ENCODE measurements at regions not wholly inside any gene's neighbourhood (a gene's known extent, or its start where the extent isn't known, plus 50 kb on each side); places are given as distances from the start of the nearest gene placed in this dataset.

- no TSS peak for BruUV-seq (replicated peaks)
- FAIRE-seq (no peak), DNase-seq (ENCODE audit: low read depth, low spot score) (no peak)
- dilution Hi-C loops (cut with MboI; ENCODE audit: extremely low pct_ligation_motif_present, low sequenced_read_pairs) (no loop called here), intact Hi-C loops (cut with micrococcal nuclease) (no loop called here)
- Histone ChIP-seq H4K20me1 (replicated peaks; ENCODE audit: control insufficient read depth, extremely low read depth, insufficient read depth, low read length) (no peaks in the 10 kb centered on the region), H3K27ac (ENCODE audit: insufficient read depth, low read depth, low read length) (no peak overlapping the region), H3K36me3 (ENCODE audit: control insufficient read depth in 2 of 2, extremely low read depth in 1 of 2, insufficient read depth in 2 of 2, low read length in 2 of 2) (no peaks in the 10 kb centered on the region), H3K4me2 (ENCODE audit: insufficient read depth, low read length) (no peak overlapping the region), H2AFZ (ENCODE audit: low read depth, low read length) (no peak overlapping the region), H3K4me1 (ENCODE audit: control insufficient read depth, extremely low read depth, insufficient read depth, low read length) (no peaks in the 10 kb centered on the region), H3K9me1 (replicated peaks; ENCODE audit: control insufficient read depth, extremely low read depth, insufficient read depth, low read length) (no peaks in the 10 kb centered on the region), H3K9ac (replicated peaks; ENCODE audit: extremely low read depth, insufficient read depth, low read length) (no peak overlapping the region), H3K79me2 (ENCODE audit: control insufficient read depth, insufficient read depth, low read length) (no peaks in the 10 kb centered on the region), H3K4me3 (replicated peaks in 1 of 3; ENCODE audit: insufficient read depth in 1 of 3, low read depth in 1 of 3, low read length in 3 of 3) (no peak overlapping the region), H3K27me3 (ENCODE audit: control insufficient read depth in 2 of 2, insufficient read depth in 2 of 2, low read length in 2 of 2) (peaks cover 0 to 2% of the 10 kb centered on the region in 2 experiments), H3K9me3 (replicated peaks; ENCODE audit: control insufficient read depth, insufficient read depth, low read length) (no peaks in the 10 kb centered on the region)
- ChIA-PET POLR2A (no interaction called here), CTCF (no interaction called here)
- TF ChIP-seq CTCF (IDR thresholded peaks at IDR 0.05; ENCODE audit: extremely low read depth in 1 of 2, insufficient read depth in 1 of 2, low read depth in 1 of 2, low read length in 2 of 2) (no peak), POLR2A (IDR thresholded peaks at IDR 0.05; ENCODE audit: low read depth, low read length) (no peak), EZH2 (IDR thresholded peaks at IDR 0.05; ENCODE audit: borderline replicate concordance, low read depth, low read length, severe bottlenecking) (no peak), MYC (IDR thresholded peaks at IDR 0.05; ENCODE audit: low read depth, low read length) (no peak), FOS (IDR thresholded peaks at IDR 0.05; ENCODE audit: borderline replicate concordance, insufficient read depth, low read length) (no peak), GATA2 (IDR thresholded peaks at IDR 0.05; ENCODE audit: insufficient read depth, insufficient read length, low read depth, low read length) (no peak), POLR2AphosphoS5 (IDR thresholded peaks at IDR 0.05; ENCODE audit: insufficient read depth, low read depth, low read length) (no peak), JUN (IDR thresholded peaks at IDR 0.05; ENCODE audit: borderline replicate concordance, insufficient read depth, insufficient read length, low read depth) (no peak), MAX (IDR thresholded peaks at IDR 0.05; ENCODE audit: insufficient read depth, insufficient read length) (no peak)
Measured at GRCh38 chr10:9222917-9223316, 1168.4 kb downstream of the GATA3 start.

Data from endothelial cell of umbilical vein (primary cell).